ENCODE measurements at regions not wholly inside any gene's neighbourhood (a gene's known extent, or its start where the extent isn't known, plus 50 kb on each side); places are given as distances from the start of the nearest gene placed in this dataset.

- DNase-seq: no peak
Measured at GRCh38 chr6:143592335-143592734, 80.8 kb upstream of the FUCA2 start.

GRCh38 chr6:143591441-143591840, 79.9 kb upstream of the FUCA2 start:
- no peak for DNase-seq

DNA sequence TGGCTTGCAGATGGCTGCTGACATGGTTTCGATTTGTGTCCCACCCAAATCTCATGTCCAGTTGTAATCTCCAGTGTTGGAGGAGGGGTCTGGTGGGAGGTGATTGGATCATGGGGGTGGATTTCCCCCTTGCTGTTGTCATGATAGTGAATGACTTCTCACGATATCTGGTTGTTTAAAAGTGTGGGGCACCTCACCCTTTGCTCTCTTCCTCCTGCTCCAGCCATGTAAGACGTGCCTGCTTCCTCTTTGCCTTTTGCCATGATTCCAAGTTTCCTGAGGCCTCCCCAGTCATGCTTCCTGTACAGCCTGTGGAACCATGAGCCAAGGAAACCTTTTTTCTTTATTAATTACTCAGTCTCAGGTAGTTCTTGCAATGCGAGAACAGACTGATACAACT, 77.6 kb upstream of the FUCA2 start:
- no peak for DNase-seq

- no peak for DNase-seq
Measured at GRCh38 chr6:143586557-143586956, 75.0 kb upstream of the FUCA2 start.

- no peak for DNase-seq
Measured at GRCh38 chr6:143585716-143586115, 74.2 kb upstream of the FUCA2 start.

- DNase-seq: no peak
Measured at GRCh38 chr6:143585241-143585640, 73.7 kb upstream of the FUCA2 start.

DNA sequence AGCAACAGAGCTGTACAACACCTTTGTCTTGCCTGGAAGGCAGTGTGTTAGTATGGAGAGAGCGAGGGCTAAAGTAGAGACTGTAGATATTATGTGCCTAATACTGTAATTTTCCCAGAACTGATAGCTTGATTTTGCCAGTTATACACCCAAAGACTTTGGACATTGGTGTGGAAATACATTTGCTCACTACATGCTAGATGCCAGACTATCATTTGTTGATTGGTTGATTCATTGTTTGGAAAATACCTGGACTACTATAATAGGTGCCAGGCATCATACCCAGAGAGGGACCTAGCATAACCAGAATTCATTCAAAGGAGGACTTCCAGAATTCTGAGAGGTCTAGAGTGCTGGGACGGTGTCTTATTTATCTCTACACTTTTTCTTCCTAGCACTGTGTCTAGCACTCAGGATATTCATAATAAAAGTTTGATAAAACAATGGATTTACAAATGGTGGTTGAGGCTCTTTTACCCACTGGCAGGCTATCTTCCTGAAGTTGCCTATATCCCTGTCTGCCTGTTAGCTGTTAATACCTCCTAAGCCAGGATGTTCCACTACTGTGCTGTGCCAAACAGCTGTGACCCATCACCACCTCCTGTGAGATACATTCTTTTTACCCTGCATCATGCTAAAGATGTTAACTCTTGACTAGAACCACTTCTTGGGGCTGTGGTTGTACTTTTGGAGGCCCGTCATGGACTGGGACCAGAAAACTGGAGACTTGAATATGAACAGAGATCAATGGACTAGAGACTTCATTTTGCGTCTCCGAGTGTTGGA, 72.2 kb upstream of the FUCA2 start:
- no peak for DNase-seq

GRCh38 chr6:143581835-143582480, 70.4 kb upstream of the FUCA2 start:
- no peak for DNase-seq

GRCh38 chr6:143579703-143580102, 68.2 kb upstream of the FUCA2 start:
- DNase-seq: no peak

DNA sequence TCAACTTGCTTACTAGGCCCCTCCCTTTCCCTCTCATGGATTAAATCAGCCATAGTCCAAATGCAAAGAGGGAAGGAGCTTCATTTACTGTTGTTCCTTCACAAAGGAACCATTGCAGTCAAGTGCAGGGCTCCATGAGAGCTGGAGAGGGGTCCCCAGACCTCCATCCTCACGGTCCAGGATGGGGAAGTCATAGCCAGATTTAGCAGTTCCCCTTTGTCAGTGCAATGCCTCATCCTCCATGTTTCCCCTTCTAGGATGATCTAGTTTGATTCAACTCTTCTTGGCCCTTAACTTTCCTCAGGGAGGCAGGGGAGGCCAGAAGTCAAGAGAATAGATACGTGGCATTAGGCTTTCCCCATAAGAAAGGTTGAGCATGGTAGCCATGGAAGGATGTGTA, 66.5 kb upstream of the FUCA2 start:
- DNase-seq: no peak

DNA sequence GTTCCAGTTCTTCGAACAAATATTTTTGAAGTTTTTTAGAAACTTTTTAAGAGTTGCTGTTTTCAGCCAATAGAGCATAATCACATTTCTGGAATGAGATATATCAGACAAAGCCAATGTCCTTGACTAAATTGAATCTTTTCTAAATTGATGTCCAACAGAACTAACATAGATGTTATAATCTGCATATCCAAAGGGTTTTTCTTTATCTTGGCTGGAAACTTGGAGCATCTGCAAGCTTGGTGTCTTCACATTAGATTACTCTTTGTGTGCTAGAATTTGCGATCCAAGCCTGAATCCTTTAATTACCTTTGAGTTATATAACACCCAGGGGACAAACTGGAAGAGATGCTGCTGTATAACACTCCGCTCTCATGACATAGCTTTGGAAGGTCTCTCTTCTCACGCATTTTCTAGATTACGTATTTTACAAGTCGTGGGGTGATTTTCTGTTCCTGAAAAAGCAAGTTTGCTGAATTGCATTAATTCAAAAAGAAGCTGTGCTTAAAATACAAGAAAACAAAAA, 64.4 kb upstream of the FUCA2 start:
- no peak for DNase-seq

DNA sequence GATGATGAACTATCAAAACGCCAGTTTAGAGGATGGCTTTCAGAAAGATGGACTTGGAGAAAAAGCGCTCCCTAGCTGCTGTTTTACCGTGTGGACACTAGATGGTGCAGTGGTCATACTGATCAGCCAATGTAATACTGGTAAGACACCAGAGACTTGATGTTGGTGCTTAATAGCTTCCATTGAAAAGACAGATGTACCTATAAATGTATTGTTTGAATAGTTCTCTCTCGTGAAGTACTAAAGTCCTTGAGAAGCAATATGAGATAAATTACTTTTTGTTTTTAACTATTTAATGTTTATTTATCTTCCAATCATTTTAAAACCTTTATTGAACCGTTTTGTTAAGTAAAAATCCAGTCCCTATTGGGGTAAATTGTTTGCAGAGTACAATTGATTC, 63.9 kb upstream of the FUCA2 start:
- DNase-seq: peak; percentile 38

- no peak for DNase-seq
Measured at GRCh38 chr6:143570147-143570853, 58.8 kb upstream of the FUCA2 start.

DNA sequence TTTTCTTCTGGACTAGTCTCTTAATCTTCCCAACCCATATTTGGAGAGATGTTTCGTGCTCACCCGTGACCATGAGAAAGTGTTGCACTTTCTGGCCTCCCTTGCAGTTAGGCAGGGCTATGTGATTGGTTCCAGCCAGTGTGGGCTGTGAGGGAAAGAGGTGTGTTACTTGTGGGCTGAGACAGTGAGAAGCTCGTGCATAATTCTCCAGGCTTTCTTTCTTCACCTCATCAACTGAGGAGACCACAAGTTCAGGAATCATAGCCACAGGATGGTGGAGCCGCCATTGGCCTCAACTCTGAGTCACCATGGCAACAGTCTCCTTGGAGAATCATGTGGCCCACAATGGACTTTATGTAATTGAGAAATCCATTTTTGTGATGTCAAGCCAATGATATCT, 57.5 kb upstream of the FUCA2 start:
- no peak for DNase-seq

GRCh38 chr6:143564484-143565017, 53.0 kb upstream of the FUCA2 start:
- DNase-seq: no peak

- no peak for DNase-seq
Measured at GRCh38 chr6:143562143-143562542, 50.6 kb upstream of the FUCA2 start.
